ENCODE measurements at regions not wholly inside any gene's neighbourhood (a gene's known extent, or its start where the extent isn't known, plus 50 kb on each side); places are given as distances from the start of the nearest gene placed in this dataset.
"Not testable (repeated sequence)": the region's sequence is repeated elsewhere in the genome, so short reads cannot be mapped to it uniquely, and the experiment has no call there.

DNA sequence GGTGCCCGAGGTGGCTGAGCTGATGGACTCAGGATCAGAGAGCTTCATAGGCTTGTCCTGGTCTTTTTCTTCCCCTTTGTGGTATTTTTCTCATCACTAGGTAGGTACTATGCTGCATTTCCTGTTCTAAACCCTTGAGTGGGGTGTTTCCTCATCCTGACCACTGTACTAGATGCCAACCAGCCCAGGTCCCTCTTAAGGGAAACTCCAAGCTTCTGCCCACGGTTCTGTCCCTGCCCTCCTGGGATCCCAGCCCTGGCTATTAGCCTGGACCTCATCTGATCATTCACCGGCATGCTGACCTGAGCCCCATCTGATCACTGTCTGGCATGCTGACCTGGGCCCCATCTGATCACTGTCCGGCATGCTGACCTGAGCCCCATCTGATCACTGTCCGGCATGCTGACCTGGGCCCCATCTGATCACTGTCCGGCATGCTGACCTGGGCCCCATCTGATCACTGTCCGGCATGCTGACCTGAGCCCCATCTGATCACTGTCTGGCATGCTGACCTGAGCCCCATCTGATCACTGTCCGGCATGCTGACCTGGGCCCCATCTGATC, 207.6 kb downstream of the NDUFA10 start:
- TF ChIP-seq RBBP5 (conservative IDR thresholded peaks at IDR 0.05); CREM (IDR thresholded peaks at IDR 0.05; ENCODE audit: low read depth); CHD2 (IDR thresholded peaks at IDR 0.05; ENCODE audit: borderline replicate concordance, low read depth, low read length); NR2C1 (IDR thresholded peaks at IDR 0.05); RUNX3 (IDR thresholded peaks at IDR 0.05; ENCODE audit: low read length); CREB1 (IDR thresholded peaks at IDR 0.05; ENCODE audit: low read depth); EED (IDR thresholded peaks at IDR 0.05; ENCODE audit: low read depth); NRF1 (conservative IDR thresholded peaks at IDR 0.05; ENCODE audit: low read depth, low read length); RELA (IDR thresholded peaks at IDR 0.05; ENCODE audit: borderline replicate concordance, partially characterized antibody); BMI1 (IDR thresholded peaks at IDR 0.05; ENCODE audit: borderline replicate concordance): not testable (repeated sequence)
- TF ChIP-seq, protein P1, sequence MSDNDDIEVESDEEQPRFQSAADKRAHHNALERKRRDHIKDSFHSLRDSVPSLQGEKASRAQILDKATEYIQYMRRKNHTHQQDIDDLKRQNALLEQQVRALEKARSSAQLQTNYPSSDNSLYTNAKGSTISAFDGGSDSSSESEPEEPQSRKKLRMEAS (IDR thresholded peaks at IDR 0.05; ENCODE audit: low read depth, low read length) = not testable (repeated sequence)
- TF ChIP-seq, protein P2, sequence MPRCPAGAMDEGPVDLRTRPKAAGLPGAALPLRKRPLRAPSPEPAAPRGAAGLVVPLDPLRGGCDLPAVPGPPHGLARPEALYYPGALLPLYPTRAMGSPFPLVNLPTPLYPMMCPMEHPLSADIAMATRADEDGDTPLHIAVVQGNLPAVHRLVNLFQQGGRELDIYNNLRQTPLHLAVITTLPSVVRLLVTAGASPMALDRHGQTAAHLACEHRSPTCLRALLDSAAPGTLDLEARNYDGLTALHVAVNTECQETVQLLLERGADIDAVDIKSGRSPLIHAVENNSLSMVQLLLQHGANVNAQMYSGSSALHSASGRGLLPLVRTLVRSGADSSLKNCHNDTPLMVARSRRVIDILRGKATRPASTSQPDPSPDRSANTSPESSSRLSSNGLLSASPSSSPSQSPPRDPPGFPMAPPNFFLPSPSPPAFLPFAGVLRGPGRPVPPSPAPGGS (IDR thresholded peaks at IDR 0.05; ENCODE audit: borderline replicate concordance, insufficient read depth, low read depth, low read length, poor library complexity, severe bottlenecking) = not testable (repeated sequence)
- TF ChIP-seq, protein P3, sequence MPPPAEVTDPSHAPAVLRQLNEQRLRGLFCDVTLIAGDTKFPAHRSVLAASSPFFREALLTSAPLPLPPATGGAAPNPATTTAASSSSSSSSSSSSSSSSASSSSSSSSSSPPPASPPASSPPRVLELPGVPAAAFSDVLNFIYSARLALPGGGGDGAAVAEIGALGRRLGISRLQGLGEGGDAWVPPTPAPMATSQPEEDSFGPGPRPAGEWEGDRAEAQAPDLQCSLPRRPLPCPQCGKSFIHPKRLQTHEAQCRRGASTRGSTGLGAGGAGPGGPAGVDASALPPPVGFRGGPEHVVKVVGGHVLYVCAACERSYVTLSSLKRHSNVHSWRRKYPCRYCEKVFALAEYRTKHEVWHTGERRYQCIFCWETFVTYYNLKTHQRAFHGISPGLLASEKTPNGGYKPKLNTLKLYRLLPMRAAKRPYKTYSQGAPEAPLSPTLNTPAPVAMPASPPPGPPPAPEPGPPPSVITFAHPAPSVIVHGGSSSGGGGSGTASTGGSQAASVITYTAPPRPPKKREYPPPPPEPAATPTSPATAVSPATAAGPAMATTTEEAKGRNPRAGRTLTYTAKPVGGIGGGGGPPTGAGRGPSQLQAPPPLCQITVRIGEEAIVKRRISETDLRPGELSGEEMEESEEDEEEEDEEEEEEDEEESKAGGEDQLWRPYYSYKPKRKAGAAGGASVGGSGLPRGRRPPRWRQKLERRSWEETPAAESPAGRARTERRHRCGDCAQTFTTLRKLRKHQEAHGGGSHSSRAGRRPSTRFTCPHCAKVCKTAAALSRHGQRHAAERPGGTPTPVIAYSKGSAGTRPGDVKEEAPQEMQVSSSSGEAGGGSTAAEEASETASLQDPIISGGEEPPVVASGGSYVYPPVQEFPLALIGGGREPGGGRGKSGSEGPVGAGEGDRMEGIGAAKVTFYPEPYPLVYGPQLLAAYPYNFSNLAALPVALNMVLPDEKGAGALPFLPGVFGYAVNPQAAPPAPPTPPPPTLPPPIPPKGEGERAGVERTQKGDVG (CRISPR knock-in tag; IDR thresholded peaks at IDR 0.05) = not testable (repeated sequence)
- TF ChIP-seq, protein P4, sequence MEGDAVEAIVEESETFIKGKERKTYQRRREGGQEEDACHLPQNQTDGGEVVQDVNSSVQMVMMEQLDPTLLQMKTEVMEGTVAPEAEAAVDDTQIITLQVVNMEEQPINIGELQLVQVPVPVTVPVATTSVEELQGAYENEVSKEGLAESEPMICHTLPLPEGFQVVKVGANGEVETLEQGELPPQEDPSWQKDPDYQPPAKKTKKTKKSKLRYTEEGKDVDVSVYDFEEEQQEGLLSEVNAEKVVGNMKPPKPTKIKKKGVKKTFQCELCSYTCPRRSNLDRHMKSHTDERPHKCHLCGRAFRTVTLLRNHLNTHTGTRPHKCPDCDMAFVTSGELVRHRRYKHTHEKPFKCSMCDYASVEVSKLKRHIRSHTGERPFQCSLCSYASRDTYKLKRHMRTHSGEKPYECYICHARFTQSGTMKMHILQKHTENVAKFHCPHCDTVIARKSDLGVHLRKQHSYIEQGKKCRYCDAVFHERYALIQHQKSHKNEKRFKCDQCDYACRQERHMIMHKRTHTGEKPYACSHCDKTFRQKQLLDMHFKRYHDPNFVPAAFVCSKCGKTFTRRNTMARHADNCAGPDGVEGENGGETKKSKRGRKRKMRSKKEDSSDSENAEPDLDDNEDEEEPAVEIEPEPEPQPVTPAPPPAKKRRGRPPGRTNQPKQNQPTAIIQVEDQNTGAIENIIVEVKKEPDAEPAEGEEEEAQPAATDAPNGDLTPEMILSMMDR (IDR thresholded peaks at IDR 0.05 in 2 of 3, conservative IDR thresholded peaks at IDR 0.05 in 1 of 3; ENCODE audit: control insufficient read depth in 2 of 3, extremely low read depth in 1 of 3, insufficient read depth in 1 of 3, low read depth in 3 of 3, low read length in 3 of 3) = not testable (repeated sequence)

Data from GM12878 (cell line).